ENCODE measurements at regions not wholly inside any gene's neighbourhood (a gene's known extent, or its start where the extent isn't known, plus 50 kb on each side); places are given as distances from the start of the nearest gene placed in this dataset.

DNA sequence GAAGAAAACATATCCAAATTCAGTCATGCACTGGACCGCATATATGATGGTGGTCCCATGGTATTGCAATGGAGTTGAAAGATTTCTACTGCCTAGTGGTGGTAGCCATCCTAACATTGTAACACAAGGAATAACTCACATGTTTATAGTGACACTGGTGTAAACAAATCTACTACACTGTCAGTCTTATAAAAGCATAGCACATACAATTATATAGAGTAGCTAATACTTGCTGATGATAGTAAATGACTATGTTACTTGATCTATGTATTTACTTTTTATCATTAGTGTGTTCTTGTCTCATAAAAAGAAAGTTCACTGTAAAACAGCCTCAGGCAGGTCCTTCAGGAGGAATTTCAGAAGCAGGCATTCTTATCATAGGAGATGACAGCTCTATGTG, 96.0 kb upstream of the CDIN1 start:
- H3K4me3 Mint-ChIP-seq = no peak overlapping the region
- no peak overlapping the region for H3K27ac Mint-ChIP-seq
- ChIA-PET CTCF (no interaction called here), POLR2A (no interaction called here)
- DNase-seq = no peak
- no peak for ATAC-seq
- H3K27me3 Mint-ChIP-seq = peaks cover 2% of the 10 kb centered on the region
- H3K36me3 Mint-ChIP-seq (ENCODE audit: low read depth) = no peaks in the 10 kb centered on the region
- H3K4me1 Mint-ChIP-seq (ENCODE audit: low read depth) = no peaks in the 10 kb centered on the region
- no peaks in the 10 kb centered on the region for H3K9me3 Mint-ChIP-seq
- intact Hi-C loops (cut with micrococcal nuclease) = no loop called here
- TF ChIP-seq, protein P1, sequence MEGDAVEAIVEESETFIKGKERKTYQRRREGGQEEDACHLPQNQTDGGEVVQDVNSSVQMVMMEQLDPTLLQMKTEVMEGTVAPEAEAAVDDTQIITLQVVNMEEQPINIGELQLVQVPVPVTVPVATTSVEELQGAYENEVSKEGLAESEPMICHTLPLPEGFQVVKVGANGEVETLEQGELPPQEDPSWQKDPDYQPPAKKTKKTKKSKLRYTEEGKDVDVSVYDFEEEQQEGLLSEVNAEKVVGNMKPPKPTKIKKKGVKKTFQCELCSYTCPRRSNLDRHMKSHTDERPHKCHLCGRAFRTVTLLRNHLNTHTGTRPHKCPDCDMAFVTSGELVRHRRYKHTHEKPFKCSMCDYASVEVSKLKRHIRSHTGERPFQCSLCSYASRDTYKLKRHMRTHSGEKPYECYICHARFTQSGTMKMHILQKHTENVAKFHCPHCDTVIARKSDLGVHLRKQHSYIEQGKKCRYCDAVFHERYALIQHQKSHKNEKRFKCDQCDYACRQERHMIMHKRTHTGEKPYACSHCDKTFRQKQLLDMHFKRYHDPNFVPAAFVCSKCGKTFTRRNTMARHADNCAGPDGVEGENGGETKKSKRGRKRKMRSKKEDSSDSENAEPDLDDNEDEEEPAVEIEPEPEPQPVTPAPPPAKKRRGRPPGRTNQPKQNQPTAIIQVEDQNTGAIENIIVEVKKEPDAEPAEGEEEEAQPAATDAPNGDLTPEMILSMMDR (IDR thresholded peaks at IDR 0.05) = no peak

- TF ChIP-seq, protein P1 (IDR thresholded peaks at IDR 0.05) = no peak
- POLR2A ChIA-PET = no interaction called here
Observed at GRCh38 chr15:36484038-36484778, 95.2 kb upstream of the CDIN1 start.

GRCh38 chr15:36491912-36492311, 87.5 kb upstream of the CDIN1 start:
- ATAC-seq = no peak
- TF ChIP-seq, protein P1 (IDR thresholded peaks at IDR 0.05) = no peak
- DNase-seq = no peak
- Mint-ChIP-seq H3K9me3 (no peaks in the 10 kb centered on the region), H3K27me3 (peaks cover 9% of the 10 kb centered on the region), H3K4me3 (no peak overlapping the region), H3K4me1 (ENCODE audit: low read depth) (no peaks in the 10 kb centered on the region), H3K36me3 (ENCODE audit: low read depth) (no peaks in the 10 kb centered on the region), H3K27ac (no peak overlapping the region)
- intact Hi-C loops (cut with micrococcal nuclease) = no loop called here
- POLR2A ChIA-PET = interaction anchor here (0.6 kb wide), 1 partner anchor 1742 kb away, joined by 3 read pairs; no protein-coding TSS in a partner anchor
- CTCF ChIA-PET = interaction anchor here (1.4 kb wide), 1 partner anchor 10 kb away, joined by 4 read pairs; no protein-coding TSS in a partner anchor

More at GRCh38 chr15:36484038-36484778, 95.2 kb upstream of the CDIN1 start:
- H3K4me3 Mint-ChIP-seq = no peak overlapping the region
- H3K36me3 Mint-ChIP-seq (ENCODE audit: low read depth) = no peaks in the 10 kb centered on the region
- no peaks in the 10 kb centered on the region for H3K4me1 Mint-ChIP-seq (ENCODE audit: low read depth)
- H3K9me3 Mint-ChIP-seq = no peaks in the 10 kb centered on the region
- DNase-seq = no peak
- intact Hi-C loops (cut with micrococcal nuclease) = no loop called here
- CTCF ChIA-PET = no interaction called here
- H3K27ac Mint-ChIP-seq = no peak overlapping the region
- peaks cover 6% of the 10 kb centered on the region for H3K27me3 Mint-ChIP-seq
- no peak for ATAC-seq

- ChIA-PET CTCF (interaction anchor here (0.7 kb wide), 1 partner anchor 116 kb away, joined by 3 read pairs; no protein-coding TSS in a partner anchor), POLR2A (no interaction called here)
- no peak overlapping the region for H3K4me3 Mint-ChIP-seq
- DNase-seq = no peak
- no peak for ATAC-seq
- H3K9me3 Mint-ChIP-seq = no peaks in the 10 kb centered on the region
- no peaks in the 10 kb centered on the region for H3K36me3 Mint-ChIP-seq (ENCODE audit: low read depth)
- intact Hi-C loops (cut with micrococcal nuclease) = no loop called here
- TF ChIP-seq, protein P1 (IDR thresholded peaks at IDR 0.05) = no peak
- H3K27me3 Mint-ChIP-seq = peaks cover 12% of the 10 kb centered on the region
- no peak overlapping the region for H3K27ac Mint-ChIP-seq
- H3K4me1 Mint-ChIP-seq (ENCODE audit: low read depth) = no peaks in the 10 kb centered on the region
Observed at GRCh38 chr15:36495456-36495991, 83.9 kb upstream of the CDIN1 start.

- intact Hi-C loops (cut with micrococcal nuclease) = no loop called here
- H3K27ac Mint-ChIP-seq = no peak overlapping the region
- H3K4me1 Mint-ChIP-seq (ENCODE audit: low read depth) = no peaks in the 10 kb centered on the region
- TF ChIP-seq, protein P1 (IDR thresholded peaks at IDR 0.05) = no peak
- DNase-seq (no peak), ATAC-seq (no peak)
- no peak overlapping the region for H3K4me3 Mint-ChIP-seq
- H3K36me3 Mint-ChIP-seq (ENCODE audit: low read depth) = no peaks in the 10 kb centered on the region
- peaks cover 16% of the 10 kb centered on the region for H3K27me3 Mint-ChIP-seq
- ChIA-PET CTCF (interaction anchor here (0.6 kb wide), 1 partner anchor 1384 kb away, joined by 3 read pairs; no protein-coding TSS in a partner anchor), POLR2A (no interaction called here)
- H3K9me3 Mint-ChIP-seq = no peaks in the 10 kb centered on the region
Observed at GRCh38 chr15:36497901-36498300, 81.5 kb upstream of the CDIN1 start.
